Liver (tissue), 8 donors: ENCODE measurements at regions not wholly inside any gene's neighbourhood (a gene's known extent, or its start where the extent isn't known, plus 50 kb on each side); places are given as distances from the start of the nearest gene placed in this dataset.
"Not testable (repeated sequence)": the region's sequence is repeated elsewhere in the genome, so short reads cannot be mapped to it uniquely, and the experiment has no call there.

Experiments
- DNase-seq: peaks from one replicate; pipeline ENCODE4 v3.0.0-alpha.2; 2017; ENCODE audit warnings: low spot score
- H3K27ac ChIP-seq, 2 donors: one replicate each; pipeline ENCODE4 v1.7.0; 2013; ENCODE audit warnings: inconsistent platforms in 2 of 2, low read length in 2 of 2, control low read depth in 1 of 2, low read depth in 1 of 2, mild to moderate bottlenecking in 1 of 2
- H3K27me3 ChIP-seq, 4 donors: one replicate each; pipeline versions ENCODE4 v1.6.1 to v1.7.0; 2013; ENCODE audit warnings: low read length in 3 of 4, inconsistent platforms in 1 of 4, mild to moderate bottlenecking in 1 of 4, moderate library complexity in 1 of 4; ENCODE audit not compliant: control insufficient read depth in 4 of 4, insufficient read depth in 4 of 4
- H3K36me3 ChIP-seq, 4 donors: one replicate each; pipeline versions ENCODE4 v1.6.1 to v1.7.0; 2013; ENCODE audit warnings: low read length in 3 of 4, mild to moderate bottlenecking in 3 of 4, low read depth in 1 of 4, moderate library complexity in 1 of 4; ENCODE audit not compliant: control insufficient read depth in 4 of 4, insufficient read depth in 3 of 4
- H3K4me1 ChIP-seq, 4 donors: one replicate each; pipeline versions ENCODE4 v1.6.1 to v1.7.0; 2013; ENCODE audit warnings: low read length in 3 of 4, mild to moderate bottlenecking in 3 of 4, moderate library complexity in 1 of 4; ENCODE audit not compliant: control insufficient read depth in 4 of 4, insufficient read depth in 4 of 4
- H3K4me3 ChIP-seq, 3 donors: one replicate each; pipeline versions ENCODE4 v1.6.1 to v1.7.0; 2013; ENCODE audit warnings: low read length in 3 of 3, control low read depth in 1 of 3, low read depth in 1 of 3, mild to moderate bottlenecking in 1 of 3
- H3K9ac ChIP-seq, 2 donors: one replicate each; pipeline ENCODE4 v1.7.0; 2013; ENCODE audit warnings: low read length in 2 of 2, mild to moderate bottlenecking in 2 of 2, moderate library complexity in 2 of 2, control low read depth in 1 of 2, low read depth in 1 of 2
- H3K9me3 ChIP-seq, 4 donors: one replicate each; pipeline versions ENCODE4 v1.6.1 to v1.7.0; 2013; ENCODE audit warnings: low read length in 3 of 4; ENCODE audit not compliant: control insufficient read depth in 4 of 4
- CTCF ChIP-seq: fragments of 150-350 bp; IDR thresholded peaks from 2 replicates; pipeline ENCODE4 v1.5.1; 2017; ENCODE audit warnings: improper control_type of control experiment, low read depth, low read length; ENCODE audit not compliant: missing input control
- EGR1 ChIP-seq, 2 donors: IDR thresholded peaks; 2 replicates each; pipeline ENCODE4 v1.6.1; 2016 to 2018; ENCODE audit warnings: antibody characterized with exemption in 2 of 2, low read depth in 2 of 2
- GABPA ChIP-seq, 2 donors: IDR thresholded peaks in 1 of 2; conservative IDR thresholded peaks in 1 of 2; 2 replicates each; pipeline ENCODE4 v1.6.1; 2016; ENCODE audit warnings: antibody characterized with exemption in 2 of 2, mild to moderate bottlenecking in 1 of 2, moderate library complexity in 1 of 2
- HNF4A ChIP-seq, 2 donors: conservative IDR thresholded peaks; 2 replicates each; pipeline ENCODE4 v1.6.1; 2016; ENCODE audit warnings: antibody characterized with exemption in 2 of 2, mild to moderate bottlenecking in 2 of 2
- JUND ChIP-seq, 2 donors: IDR thresholded peaks; 2 replicates each; pipeline ENCODE4 v1.6.1; 2016; ENCODE audit warnings: antibody characterized with exemption in 2 of 2
- MAX ChIP-seq: IDR thresholded peaks from 2 replicates; pipeline ENCODE4 v1.6.1; 2016; ENCODE audit warnings: antibody characterized with exemption
- REST ChIP-seq: IDR thresholded peaks from 2 replicates; pipeline ENCODE4 v1.6.1; 2016; ENCODE audit warnings: antibody characterized with exemption, mild to moderate bottlenecking
- RXRA ChIP-seq, 2 donors: IDR thresholded peaks; 2 replicates each; pipeline ENCODE4 v1.6.1; 2017 to 2018; ENCODE audit warnings: antibody characterized with exemption in 2 of 2, mild to moderate bottlenecking in 1 of 2
- SP1 ChIP-seq: IDR thresholded peaks from 2 replicates; pipeline ENCODE4 v1.6.1; 2018; ENCODE audit warnings: antibody characterized with exemption, mild to moderate bottlenecking
- TAF1 ChIP-seq: conservative IDR thresholded peaks from 2 replicates; pipeline ENCODE4 v1.6.1; 2016; ENCODE audit warnings: antibody characterized with exemption, mild to moderate bottlenecking
- YY1 ChIP-seq: IDR thresholded peaks from 2 replicates; pipeline ENCODE4 v1.6.1; 2016; ENCODE audit warnings: antibody characterized with exemption, mild to moderate bottlenecking
- ZBTB33 ChIP-seq: IDR thresholded peaks from 2 replicates; pipeline ENCODE4 v1.6.1; 2016; ENCODE audit warnings: antibody characterized with exemption
- WGBS: extraction: QIAGEN DNeasy Blood & Tissue Kit; methylation state at CpG from one replicate; pipeline ENCODE4 v1.1.7; 2013; 5-methylcytosine and 5-hydroxymethylcytosine counted together
- donor health status: healthy.
- donor health status: healthy.
- donor health status: healthy.
- donor health status: healthy.
- donor health status: healthy.

GRCh38 chr14:82987502-82988124, 1454.0 kb upstream of the SEL1L start:
- no peak for DNase-seq
- 70% methylated on average over 5 of the region's 5 CpGs for WGBS

GRCh38 chr14:82994547-82994946, 1460.9 kb upstream of the SEL1L start:
- not testable (repeated sequence) for H3K4me1 ChIP-seq, H3K9ac ChIP-seq, H3K36me3 ChIP-seq, H3K27ac ChIP-seq, DNase-seq, H3K27me3 ChIP-seq, H3K4me3 ChIP-seq, H3K9me3 ChIP-seq
- 89% methylated on average over 8 of the region's 8 CpGs for WGBS

More at GRCh38 chr14:82987502-82988124, 1454.0 kb upstream of the SEL1L start:
- Histone ChIP-seq H3K27me3 (no peaks in the 10 kb centered on the region), H3K9me3 (no peaks in the 10 kb centered on the region), H3K4me1 (no peaks in the 10 kb centered on the region), H3K9ac (no peak overlapping the region), H3K36me3 (no peaks in the 10 kb centered on the region), H3K4me3 (no peak overlapping the region), H3K27ac (no peak overlapping the region)
- no peak for TF ChIP-seq CTCF
- no peak for TF ChIP-seq SP1
- no peak for TF ChIP-seq YY1
- TF ChIP-seq MAX: no peak
- TF ChIP-seq GABPA (IDR thresholded peaks at IDR 0.05 in 1 of 2, conservative IDR thresholded peaks at IDR 0.05 in 1 of 2): no peak
- no peak for TF ChIP-seq TAF1
- no peak for TF ChIP-seq EGR1 (IDR thresholded peaks at IDR 0.05; ENCODE audit: low read depth in 2 of 2)
- TF ChIP-seq JUND (IDR thresholded peaks at IDR 0.05): no peak
- no peak for TF ChIP-seq REST
- no peak for TF ChIP-seq HNF4A (conservative IDR thresholded peaks at IDR 0.05)
- TF ChIP-seq ZBTB33: no peak
- no peak for TF ChIP-seq RXRA (IDR thresholded peaks at IDR 0.05)
